ENCODE measurements at regions not wholly inside any gene's neighbourhood (a gene's known extent, or its start where the extent isn't known, plus 50 kb on each side); places are given as distances from the start of the nearest gene placed in this dataset.

- Histone ChIP-seq H3K9ac (no peak overlapping the region), H3K79me2 (no peaks in the 10 kb centered on the region), H3K36me3 (ENCODE audit: control insufficient read depth, insufficient read depth, low read length) (no peaks in the 10 kb centered on the region), H3K9me3 (ENCODE audit: control insufficient read depth, low read length) (no peaks in the 10 kb centered on the region), H3K27me3 (ENCODE audit: control insufficient read depth, insufficient read depth, low read length) (no peaks in the 10 kb centered on the region), H3K4me3 (ENCODE audit: low read depth, low read length) (no peak overlapping the region), H3K4me1 (no peaks in the 10 kb centered on the region), H3K4me2 (ENCODE audit: low read length) (no peak overlapping the region), H3K27ac (no peak overlapping the region), H2AFZ (no peak overlapping the region)
- no peak for TF ChIP-seq CTCF (IDR thresholded peaks at IDR 0.05)
These were observed 187.7 kb upstream of the CXCR4 start for GRCh38 chr2:136305517-136306192.

- H3K27me3 ChIP-seq (ENCODE audit: control insufficient read depth, insufficient read depth, low read length) = no peaks in the 10 kb centered on the region
- H3K9ac ChIP-seq = no peak overlapping the region
- no peak overlapping the region for H3K27ac ChIP-seq
- H3K4me3 ChIP-seq (ENCODE audit: low read depth, low read length) = no peak overlapping the region
- H3K79me2 ChIP-seq = no peaks in the 10 kb centered on the region
- TF ChIP-seq CTCF (IDR thresholded peaks at IDR 0.05) = no peak
- no peaks in the 10 kb centered on the region for H3K9me3 ChIP-seq (ENCODE audit: control insufficient read depth, low read length)
- no peak overlapping the region for H3K4me2 ChIP-seq (ENCODE audit: low read length)
- no peaks in the 10 kb centered on the region for H3K36me3 ChIP-seq (ENCODE audit: control insufficient read depth, insufficient read depth, low read length)
- no peaks in the 10 kb centered on the region for H3K4me1 ChIP-seq
- H2AFZ ChIP-seq = no peak overlapping the region
These were observed 183.1 kb upstream of the CXCR4 start for GRCh38 chr2:136301006-136301405.

GRCh38 chr2:136298631-136299030 is 180.7 kb upstream of the CXCR4 start:
- H3K4me1 ChIP-seq = no peaks in the 10 kb centered on the region
- no peak overlapping the region for H3K4me3 ChIP-seq (ENCODE audit: low read depth, low read length)
- no peak for TF ChIP-seq CTCF (IDR thresholded peaks at IDR 0.05)
- no peak overlapping the region for H3K9ac ChIP-seq
- H3K4me2 ChIP-seq (ENCODE audit: low read length) = no peak overlapping the region
- H3K79me2 ChIP-seq = no peaks in the 10 kb centered on the region
- no peaks in the 10 kb centered on the region for H3K27me3 ChIP-seq (ENCODE audit: control insufficient read depth, insufficient read depth, low read length)
- H3K36me3 ChIP-seq (ENCODE audit: control insufficient read depth, insufficient read depth, low read length) = no peaks in the 10 kb centered on the region
- no peaks in the 10 kb centered on the region for H3K9me3 ChIP-seq (ENCODE audit: control insufficient read depth, low read length)
- H3K27ac ChIP-seq = no peak overlapping the region
- H2AFZ ChIP-seq = no peak overlapping the region

GRCh38 chr2:136297994-136298393 is 180.0 kb upstream of the CXCR4 start:
- H3K79me2 ChIP-seq = no peaks in the 10 kb centered on the region
- H3K27me3 ChIP-seq (ENCODE audit: control insufficient read depth, insufficient read depth, low read length) = no peaks in the 10 kb centered on the region
- H3K4me3 ChIP-seq (ENCODE audit: low read depth, low read length) = no peak overlapping the region
- H3K36me3 ChIP-seq (ENCODE audit: control insufficient read depth, insufficient read depth, low read length) = no peaks in the 10 kb centered on the region
- no peak overlapping the region for H3K27ac ChIP-seq
- H3K9ac ChIP-seq = no peak overlapping the region
- no peak overlapping the region for H3K4me2 ChIP-seq (ENCODE audit: low read length)
- TF ChIP-seq CTCF (IDR thresholded peaks at IDR 0.05) = no peak
- H3K4me1 ChIP-seq = no peaks in the 10 kb centered on the region
- H2AFZ ChIP-seq = no peak overlapping the region
- H3K9me3 ChIP-seq (ENCODE audit: control insufficient read depth, low read length) = no peaks in the 10 kb centered on the region

- no peaks in the 10 kb centered on the region for H3K9me3 ChIP-seq (ENCODE audit: control insufficient read depth, low read length)
- no peaks in the 10 kb centered on the region for H3K4me1 ChIP-seq
- H3K27me3 ChIP-seq (ENCODE audit: control insufficient read depth, insufficient read depth, low read length) = no peaks in the 10 kb centered on the region
- no peak for TF ChIP-seq CTCF (IDR thresholded peaks at IDR 0.05)
- no peak overlapping the region for H3K9ac ChIP-seq
- H3K79me2 ChIP-seq = no peaks in the 10 kb centered on the region
- H3K4me3 ChIP-seq (ENCODE audit: low read depth, low read length) = no peak overlapping the region
- H2AFZ ChIP-seq = no peak overlapping the region
- H3K27ac ChIP-seq = no peak overlapping the region
- H3K36me3 ChIP-seq (ENCODE audit: control insufficient read depth, insufficient read depth, low read length) = no peaks in the 10 kb centered on the region
- no peak overlapping the region for H3K4me2 ChIP-seq (ENCODE audit: low read length)
These were observed 179.4 kb upstream of the CXCR4 start for GRCh38 chr2:136297312-136297711.

Data from parathyroid adenoma (tissue), 2 donors.